GM18870 (cell line): ENCODE measurements at regions not wholly inside any gene's neighbourhood (a gene's known extent, or its start where the extent isn't known, plus 50 kb on each side); places are given as distances from the start of the nearest gene placed in this dataset.

Experiments
- ATAC-seq: cut with Tn5 transposase; IDR thresholded peaks from one replicate; pipeline ENCODE4 v1.9.1; 2021; ENCODE audit warnings: moderate library complexity; ENCODE audit not compliant: unreplicated experiment

DNA sequence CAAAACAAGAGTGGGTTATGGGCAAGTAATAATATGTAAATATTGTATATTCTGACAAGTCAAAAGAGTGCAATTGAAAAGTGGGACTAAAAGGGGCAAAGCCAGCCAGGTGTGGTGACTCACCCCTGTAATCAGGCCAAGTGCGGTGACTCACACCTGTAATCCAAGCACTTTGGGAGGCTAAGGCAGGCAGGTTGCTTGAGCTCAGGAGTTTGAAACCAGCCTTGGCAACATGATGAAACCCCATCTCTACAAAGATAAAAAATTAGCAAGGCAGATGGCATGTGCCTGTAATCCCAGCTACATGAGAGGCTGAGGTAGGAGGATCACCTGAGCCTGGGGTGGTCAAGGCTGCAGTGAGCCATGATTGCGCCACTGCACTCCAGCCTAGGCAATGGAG lies 304.0 kb downstream of the HHIPL2 start:
- ATAC-seq: no peak

DNA sequence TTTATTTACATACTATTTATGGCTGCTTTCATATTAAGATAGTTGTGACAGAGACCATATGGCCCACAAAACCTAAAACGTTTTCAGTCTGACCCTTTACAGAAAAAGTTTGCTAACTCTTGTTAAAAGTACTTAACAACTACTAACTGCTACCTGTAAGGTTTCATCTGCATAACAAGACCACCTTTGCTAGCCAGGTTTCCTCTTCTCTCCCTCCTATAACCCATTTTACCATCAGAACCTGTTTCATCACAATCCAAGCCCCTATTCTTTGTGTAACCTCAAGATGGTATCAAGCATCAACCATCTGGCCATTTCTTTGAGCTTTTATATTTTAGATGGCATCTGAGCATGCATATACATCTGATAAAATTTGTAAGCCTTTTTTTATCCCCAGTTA lies 305.4 kb downstream of the HHIPL2 start:
- ATAC-seq: no peak

DNA sequence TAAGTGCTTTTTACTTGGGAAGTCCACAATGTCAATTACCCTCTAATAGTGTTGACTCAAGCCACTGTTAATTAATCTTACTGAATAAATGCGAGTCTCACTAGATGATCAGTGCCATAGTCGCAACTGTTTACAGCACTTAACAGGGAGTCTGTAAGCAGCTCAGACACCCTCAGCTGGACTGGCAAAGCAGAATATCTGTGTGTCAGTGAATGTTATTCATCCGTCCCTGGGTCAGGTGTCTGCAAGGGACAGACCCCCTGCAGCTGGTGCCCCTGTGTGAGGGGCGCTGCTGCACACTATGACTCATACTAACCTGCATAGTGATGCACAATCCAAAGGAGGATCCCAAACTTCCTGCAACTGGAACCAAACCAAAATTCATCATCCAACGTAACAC lies 306.5 kb downstream of the HHIPL2 start:
- ATAC-seq: no peak

DNA sequence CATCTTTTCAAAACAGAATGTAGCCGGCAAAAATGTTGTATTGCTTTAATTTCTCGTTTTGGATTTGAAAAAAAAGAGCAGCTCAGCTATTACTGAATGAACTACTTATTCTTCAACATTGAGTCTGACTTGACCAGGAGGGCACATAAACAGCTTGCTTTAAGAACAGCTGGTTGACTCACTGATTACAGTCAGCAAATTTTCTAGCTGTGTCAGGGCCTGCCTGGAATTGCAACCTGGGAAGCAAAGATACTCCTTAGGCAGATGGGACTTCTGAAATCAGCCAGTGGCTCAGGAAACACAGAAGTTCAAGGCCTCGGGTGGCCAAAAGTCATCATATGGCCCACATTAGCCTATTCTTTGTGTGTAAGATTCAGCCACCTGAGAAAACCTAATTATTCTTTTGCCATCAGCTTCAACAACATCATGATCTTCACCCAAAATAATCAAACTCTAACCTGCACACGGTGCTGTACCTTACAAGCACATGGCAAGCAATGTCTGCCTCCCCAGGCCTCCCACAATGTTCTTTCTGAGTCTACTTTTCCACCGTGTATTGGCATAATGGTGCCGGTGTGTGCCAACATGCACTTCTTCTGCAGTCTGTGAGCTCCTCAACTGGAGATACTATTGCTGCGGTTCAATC lies 307.2 kb downstream of the HHIPL2 start:
- ATAC-seq: no peak

DNA sequence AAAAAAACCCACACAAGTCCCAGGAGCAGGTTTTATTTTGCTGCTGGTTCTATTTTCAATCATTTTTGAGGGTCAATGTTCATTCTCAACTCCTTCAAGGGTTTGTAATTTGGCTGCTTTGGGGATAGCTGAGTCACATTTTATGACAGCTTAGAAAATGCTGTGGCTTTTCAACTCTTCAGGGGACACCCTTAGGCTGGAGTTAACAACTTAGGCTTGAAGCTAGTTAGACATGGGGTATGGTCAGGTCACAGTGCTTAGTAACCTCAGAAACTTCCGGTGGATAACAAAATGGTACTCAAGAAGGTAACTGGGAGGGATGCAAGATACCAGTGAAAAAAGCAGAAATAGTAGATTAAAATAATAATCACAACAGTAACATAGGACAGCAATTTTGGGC lies 308.8 kb downstream of the HHIPL2 start:
- no peak for ATAC-seq

DNA sequence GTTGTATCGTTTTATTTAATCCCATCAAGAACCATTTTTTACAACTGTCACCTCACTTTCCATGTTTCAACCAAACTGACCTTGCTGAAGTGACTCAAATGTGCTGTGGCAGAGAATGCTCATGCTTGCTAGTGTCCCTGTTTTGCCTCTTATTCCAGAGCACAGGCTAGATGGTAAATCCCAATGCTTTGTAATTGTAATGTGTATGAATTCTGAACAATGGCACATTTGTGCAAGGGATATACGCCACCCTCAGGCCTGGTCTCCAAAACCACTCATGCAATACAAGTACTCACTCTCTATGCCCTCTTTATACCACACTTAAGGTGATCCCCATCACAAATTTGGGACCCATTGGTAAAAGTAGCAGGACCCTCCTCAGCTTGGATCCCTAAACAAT lies 313.6 kb downstream of the HHIPL2 start:
- no peak for ATAC-seq

DNA sequence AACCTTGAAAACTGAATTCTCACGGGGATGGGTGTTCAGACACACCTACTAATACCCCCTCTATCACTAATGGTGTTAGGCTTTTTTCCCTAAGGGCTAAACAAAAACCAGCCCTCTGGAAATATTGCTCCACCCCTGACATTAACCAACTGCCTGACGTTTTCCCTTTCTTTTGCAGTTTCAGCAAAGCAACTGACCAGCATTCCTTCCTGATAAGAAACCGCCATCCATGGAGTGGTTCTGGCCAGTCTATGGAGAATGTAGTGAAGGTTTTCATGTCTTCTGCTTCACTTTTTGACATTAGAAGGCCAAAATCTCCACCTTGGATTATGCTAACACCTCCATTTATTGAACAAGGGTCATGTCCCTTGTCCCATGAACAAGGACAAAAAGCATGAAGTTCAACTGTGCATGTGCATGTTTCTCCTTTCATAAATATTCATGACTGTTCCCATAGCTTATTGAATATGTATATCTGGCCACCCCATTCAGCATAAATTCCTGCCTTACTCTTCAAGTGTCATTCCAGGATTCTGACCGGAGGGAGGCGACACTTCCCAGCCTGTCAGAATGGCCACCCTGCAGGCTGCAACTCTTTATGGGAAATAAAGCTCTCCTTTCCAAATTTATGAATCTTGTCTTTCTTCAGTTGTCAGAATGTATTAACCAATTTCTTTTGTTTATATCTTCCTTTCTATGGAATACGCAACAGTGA lies 314.3 kb downstream of the HHIPL2 start:
- no peak for ATAC-seq

DNA sequence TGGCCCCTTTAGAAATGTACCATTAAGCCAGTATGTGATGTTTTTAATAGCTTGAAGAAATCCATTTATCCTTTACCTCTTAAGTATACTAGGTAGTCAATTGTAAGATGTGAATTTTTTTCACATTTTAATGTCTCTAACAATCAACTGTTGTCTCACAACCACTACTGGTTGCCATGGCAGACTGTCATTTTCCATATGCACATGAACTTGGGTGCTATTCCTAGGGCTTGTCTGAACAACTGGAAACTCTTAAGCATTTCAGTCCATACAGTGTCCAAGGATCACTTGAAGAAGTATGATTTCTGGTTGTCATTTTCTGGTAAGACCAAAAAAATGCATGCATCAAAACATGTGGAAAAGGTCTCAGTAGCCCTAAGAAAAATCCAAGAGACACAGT lies 315.1 kb downstream of the HHIPL2 start:
- no peak for ATAC-seq

DNA sequence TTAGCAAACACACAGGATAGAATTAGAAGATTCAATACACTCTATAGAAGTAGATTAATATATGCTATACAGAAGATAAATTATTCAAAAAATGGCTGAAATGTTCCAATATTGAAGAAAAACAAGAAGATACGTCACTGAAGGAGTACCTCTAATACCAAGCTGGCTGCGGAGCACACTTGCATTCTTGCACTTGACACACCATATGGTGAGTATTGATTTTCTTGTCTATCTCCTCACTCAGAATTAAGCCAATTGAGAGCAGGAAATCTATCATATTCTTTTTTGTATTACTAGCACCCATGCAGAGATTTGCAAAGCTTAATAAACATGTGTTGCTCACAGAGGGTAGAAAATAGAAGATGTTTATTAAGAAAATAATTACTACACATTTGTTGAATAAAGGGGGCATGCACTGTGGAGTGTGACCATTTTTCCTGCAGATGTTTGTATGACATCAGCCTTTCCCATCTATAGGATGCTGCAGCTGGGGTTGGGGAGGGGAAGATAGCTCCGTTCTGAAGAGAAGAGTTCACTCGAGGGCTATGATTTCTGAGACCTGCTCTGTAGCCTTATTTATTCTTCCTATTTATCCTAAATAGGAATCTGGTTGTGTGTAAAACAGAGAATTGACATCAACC lies 318.1 kb downstream of the HHIPL2 start:
- ATAC-seq: no peak

DNA sequence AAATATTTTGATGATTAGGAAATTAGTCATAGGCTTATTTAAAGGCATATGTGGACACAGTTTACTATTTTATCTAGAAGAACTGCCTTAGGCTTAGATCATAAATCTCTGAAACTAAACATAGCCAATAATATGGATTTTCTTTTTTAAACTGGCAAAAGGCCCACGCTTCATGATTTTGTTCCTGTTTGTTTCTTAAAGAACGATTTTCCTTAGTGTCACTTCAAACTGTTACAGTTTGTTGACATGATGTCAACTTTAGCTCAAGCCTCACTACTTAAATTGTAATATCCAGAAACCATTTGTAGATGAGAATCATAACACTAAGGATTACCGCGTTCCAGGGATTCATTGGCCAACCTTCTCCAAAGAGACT lies 322.6 kb downstream of the HHIPL2 start:
- ATAC-seq: no peak

DNA sequence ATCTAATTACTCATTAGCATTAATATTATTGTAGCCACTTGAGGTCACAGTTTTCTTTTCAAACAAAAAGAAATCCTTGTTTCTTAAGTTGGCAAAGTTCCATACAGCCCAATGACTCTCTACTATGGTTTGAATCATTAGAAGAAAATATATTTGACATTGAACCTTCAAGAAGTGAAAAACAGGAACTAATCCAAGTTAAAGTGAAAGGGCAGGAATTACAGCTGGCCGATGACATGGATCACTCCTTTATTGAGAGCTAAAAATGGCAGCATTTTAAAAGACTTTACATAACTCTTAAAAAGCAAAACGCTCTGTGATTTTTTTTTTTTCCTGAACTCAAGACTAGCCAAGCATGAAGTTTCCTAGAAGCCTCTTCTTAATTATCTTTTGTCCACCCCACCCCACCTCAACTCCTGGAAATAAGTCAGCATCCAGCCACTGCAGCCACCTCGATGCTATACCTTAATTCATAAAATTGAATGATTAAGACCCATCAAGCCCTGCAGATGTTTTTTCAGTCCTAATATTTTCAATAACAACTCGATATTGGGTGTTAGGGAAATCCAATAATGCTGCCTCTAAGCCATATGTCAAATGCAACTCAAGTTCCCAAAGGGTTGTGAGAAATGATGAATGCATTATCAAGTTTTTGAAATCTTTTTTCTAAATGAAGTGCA lies 323.1 kb downstream of the HHIPL2 start:
- ATAC-seq: no peak

DNA sequence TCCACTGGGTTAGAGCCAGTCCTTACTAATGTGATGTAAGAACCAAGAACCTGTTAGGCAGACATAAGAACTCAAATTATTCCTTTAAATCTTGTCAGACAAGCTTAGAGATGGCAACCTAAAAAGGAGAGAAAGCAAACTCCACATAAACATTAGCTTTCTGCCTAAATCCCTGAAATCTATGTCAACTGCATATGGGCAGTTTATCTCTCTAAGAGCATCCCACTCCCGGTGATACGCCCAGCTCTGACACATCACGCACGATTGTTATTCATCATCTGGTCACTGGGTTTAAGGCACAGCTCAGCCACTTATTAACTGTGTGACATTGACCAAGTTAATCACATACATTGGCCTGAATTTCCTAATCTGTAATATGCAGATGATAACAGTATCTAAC lies 323.7 kb downstream of the HHIPL2 start:
- ATAC-seq: no peak

DNA sequence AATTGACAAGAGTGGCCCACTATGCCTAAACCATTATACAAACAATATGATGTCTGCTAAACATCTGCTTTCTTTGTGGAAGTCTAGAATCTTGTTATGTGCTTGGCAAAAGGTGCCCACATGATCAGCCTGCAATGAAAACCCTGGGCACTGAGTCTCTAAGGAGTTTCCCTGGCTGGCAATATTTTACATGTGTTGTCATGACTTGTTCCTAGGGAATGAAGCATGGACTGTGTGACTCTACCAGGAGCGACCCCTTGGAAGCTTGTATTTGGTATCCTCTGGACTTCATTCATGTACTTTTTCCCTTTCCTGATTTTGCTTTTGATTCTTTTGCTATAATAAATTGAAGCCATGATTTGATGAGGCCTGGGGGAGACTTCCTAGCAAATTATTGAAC lies 324.9 kb downstream of the HHIPL2 start:
- ATAC-seq: no peak

DNA sequence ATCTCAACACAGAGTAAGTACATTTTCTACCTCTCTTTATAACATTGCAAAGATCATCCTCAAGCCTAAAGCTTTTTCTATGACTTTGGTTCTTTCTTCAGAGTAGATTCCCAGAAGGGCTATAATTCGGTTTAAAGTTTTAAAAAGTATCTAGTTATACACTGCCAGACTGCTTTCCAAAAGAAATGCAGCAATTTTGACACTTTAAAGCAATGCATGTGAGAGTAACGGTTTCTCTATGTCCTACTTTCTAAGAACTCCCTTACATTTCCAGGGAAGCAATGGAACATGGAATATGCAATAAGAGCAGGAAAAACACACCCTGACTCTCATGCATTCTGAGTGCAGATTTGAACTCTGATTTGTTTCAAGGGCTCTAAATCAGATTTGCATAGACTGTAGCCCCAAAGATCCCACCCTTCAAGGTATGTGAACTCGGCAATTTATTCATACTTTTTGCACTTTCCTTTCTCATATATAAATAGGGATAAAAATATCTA lies 331.6 kb downstream of the HHIPL2 start:
- ATAC-seq: no peak

DNA sequence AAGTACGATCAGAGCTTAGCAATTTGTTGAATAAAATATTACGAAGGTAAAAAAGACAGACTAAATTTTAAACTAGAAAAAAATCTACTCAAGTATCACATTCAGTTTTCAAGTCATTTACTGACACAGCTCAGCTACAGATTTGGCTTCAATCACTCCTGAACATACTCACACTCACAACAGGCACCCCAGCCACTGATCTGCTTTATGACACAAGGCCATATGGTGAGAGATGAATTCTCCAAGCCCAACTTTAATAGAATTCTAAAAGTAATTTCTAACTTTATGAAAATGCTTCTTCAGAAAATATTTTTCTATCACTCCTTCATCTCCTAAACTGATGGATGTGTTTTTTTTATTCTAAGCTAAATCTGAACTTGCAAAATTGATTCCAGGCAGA lies 337.1 kb downstream of the HHIPL2 start:
- ATAC-seq: no peak

DNA sequence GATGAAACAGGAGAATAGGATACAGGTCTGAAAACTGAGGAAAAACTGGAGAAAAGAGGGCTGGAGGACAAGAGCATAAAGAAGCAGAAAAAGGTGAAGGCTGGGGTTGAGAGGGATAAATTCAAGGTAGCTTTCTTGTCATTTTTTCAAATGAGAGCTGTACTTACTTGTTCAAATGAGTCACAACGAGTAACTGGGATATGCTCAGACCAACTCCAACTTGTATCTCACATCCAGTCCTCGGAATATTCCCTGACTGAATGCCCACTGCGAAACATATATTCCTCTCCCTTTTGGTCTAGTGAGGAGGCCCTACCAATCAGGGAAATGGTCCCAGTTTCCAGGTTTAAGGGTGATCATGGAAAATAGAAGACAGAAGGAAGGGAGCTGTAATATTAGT lies 343.4 kb downstream of the HHIPL2 start:
- no peak for ATAC-seq

DNA sequence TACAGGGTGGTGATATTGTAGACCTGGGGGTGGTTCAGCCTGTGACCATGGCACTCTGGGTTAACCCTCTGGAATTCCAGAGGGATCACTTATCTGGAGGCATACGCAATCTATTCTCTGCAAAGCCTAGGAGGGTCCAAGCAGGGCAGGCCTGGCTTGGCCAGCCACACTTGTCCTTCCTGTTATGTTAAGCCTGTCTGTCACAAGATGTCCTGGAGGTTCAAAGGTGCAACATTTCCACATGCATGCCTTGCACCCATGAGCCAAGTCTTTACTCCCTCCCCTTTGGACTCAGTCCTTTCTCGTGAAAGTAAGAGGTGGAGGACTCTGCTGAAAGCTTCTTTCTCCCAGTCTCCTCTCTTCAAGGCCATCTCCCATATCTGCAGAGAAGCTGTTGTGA lies 345.1 kb downstream of the HHIPL2 start:
- ATAC-seq: no peak

DNA sequence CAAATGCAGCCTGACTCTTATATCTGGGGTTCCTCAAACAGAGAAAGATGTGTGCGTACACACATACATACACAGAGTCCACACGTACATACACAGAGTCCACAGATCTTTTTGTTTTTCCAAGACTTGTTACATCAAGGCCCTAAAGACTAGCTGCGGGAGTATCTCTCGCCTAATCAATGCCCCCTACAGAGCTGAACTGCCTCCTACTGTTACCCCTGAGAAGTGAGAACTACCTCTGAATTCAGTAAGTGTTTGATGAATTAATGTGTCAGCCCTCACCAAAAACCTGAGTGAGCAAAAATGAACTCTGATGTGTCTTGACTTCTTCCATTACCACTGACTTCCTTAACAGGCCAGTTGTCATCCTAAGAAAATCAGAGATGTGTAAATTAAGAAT lies 351.2 kb downstream of the HHIPL2 start:
- ATAC-seq: no peak

DNA sequence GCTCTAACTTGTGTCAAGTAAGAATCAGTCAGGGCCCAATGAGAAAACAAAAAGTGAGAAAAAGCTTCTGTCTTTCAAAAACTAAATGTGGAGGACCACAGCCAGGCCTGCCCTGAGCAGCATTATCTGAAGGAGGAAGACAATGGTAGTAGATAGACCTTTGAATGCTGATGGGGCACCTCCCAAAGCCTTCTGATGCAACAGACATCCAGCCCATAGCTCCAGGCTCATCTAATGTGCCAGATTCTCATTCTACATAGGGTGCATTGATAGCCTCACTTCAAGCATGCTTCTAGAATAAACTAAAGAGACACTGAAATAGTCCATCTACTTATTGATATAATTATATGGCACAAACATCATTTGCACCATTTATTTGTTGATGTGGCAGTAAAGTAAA lies 351.6 kb downstream of the HHIPL2 start:
- ATAC-seq: no peak

DNA sequence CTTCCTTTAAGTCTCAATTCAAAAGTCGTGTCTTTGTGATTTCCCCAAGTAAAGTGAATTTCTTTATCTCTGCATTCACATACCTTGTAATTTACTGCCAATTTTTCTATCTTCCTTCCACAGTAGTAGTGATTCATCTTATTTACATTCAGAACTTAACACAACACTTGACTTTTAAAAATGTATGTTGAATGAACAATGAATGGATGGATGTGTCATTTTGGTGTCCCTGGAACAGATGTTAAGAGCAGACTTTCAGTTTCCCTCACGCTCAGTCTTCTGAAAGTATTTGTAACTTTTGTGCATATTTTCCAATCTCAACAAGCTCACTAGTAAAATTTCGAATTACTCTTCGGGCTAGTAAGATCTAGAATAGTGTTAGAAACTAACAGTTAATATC lies 352.0 kb downstream of the HHIPL2 start:
- ATAC-seq: no peak

DNA sequence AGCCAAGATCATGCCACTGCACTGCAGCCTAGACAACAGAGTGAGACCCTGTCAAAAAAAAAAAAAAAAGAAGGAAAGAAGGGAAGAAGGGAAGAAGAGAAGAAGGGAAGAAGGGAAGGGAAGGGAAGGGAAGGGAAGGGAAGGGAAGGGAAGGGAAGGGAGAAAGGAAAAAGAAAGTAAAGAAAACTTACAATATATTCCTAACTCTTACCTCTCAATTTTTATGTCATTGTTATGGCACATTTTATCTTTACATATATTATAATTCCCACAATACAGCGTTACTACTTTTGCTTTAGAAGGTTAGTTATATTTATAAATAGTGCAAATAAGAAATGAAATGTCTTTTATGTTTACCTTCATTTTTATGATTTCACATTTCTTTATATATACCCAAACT lies 358.7 kb downstream of the HHIPL2 start:
- no peak for ATAC-seq
